ENCODE measurements at regions not wholly inside any gene's neighbourhood (a gene's known extent, or its start where the extent isn't known, plus 50 kb on each side); places are given as distances from the start of the nearest gene placed in this dataset.
"Not testable (repeated sequence)": the region's sequence is repeated elsewhere in the genome, so short reads cannot be mapped to it uniquely, and the experiment has no call there.

DNA sequence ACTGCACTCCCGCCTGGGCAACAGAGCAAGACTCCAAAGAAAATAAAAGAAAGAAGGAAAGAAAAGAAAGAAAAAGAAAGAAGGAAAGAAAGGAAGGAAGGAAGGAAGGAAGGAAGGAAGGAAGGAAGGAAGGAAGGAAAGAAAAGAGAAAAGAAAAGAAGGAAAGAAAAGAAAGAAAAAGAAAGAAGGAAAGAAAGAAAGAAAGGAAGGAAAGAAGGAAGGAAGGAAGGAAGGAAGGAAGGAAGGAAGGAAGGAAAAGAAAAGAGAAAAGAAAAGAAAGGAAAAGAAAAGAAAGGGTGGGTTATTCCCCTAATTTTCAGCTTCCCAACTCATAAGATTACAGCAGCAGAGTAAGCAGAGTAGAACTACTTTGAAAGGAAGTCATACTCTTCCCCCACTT lies 64.4 kb downstream of the TMEM200C start:
- ATAC-seq; H3K36me3 Mint-ChIP-seq (ENCODE audit: low read depth); H3K4me1 Mint-ChIP-seq; DNase-seq; H3K9me3 Mint-ChIP-seq; H3K27ac Mint-ChIP-seq; H3K4me3 Mint-ChIP-seq: not testable (repeated sequence)
- H3K27me3 Mint-ChIP-seq: peaks cover 13% of the 10 kb centered on the region

DNA sequence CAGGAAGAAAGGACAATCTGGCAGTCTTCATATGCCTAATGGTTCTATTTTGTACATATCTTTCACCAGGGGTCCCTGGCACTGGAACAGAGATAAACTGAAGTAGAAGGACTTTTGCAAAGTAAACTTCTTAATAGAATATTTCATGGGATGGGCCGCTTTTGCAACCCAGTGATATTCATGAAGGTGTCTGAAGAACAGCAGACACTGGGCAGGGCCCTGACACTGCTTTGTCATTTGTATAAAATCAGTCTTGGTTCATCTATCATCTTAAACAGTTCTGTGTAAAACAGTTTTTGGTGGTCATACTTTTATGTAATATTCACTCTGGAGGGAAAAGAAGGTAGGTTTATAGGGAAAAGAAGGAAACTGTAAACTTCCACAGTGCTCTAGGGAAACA lies 66.4 kb downstream of the TMEM200C start:
- Mint-ChIP-seq H3K36me3 (ENCODE audit: low read depth) (no peaks in the 10 kb centered on the region), H3K4me1 (no peaks in the 10 kb centered on the region), H3K9me3 (no peaks in the 10 kb centered on the region), H3K27ac (no peak overlapping the region), H3K4me3 (no peak overlapping the region), H3K27me3 (peaks cover 15% of the 10 kb centered on the region)
- ATAC-seq (no peak), DNase-seq (no peak)

GRCh38 chr18:5825663-5826062 lies 69.7 kb downstream of the TMEM200C start:
- Mint-ChIP-seq H3K4me1 (no peaks in the 10 kb centered on the region), H3K4me3 (no peak overlapping the region), H3K9me3 (no peaks in the 10 kb centered on the region), H3K27me3 (peaks cover 12% of the 10 kb centered on the region), H3K36me3 (ENCODE audit: low read depth) (no peaks in the 10 kb centered on the region), H3K27ac (no peak overlapping the region)
- DNase-seq (no peak), ATAC-seq (no peak)

- H3K27me3 Mint-ChIP-seq: peaks cover 12% of the 10 kb centered on the region
- no peak overlapping the region for H3K4me3 Mint-ChIP-seq
- DNase-seq: no peak
- H3K4me1 Mint-ChIP-seq: no peaks in the 10 kb centered on the region
- no peak for ATAC-seq
- no peaks in the 10 kb centered on the region for H3K36me3 Mint-ChIP-seq (ENCODE audit: low read depth)
- no peak overlapping the region for H3K27ac Mint-ChIP-seq
- H3K9me3 Mint-ChIP-seq: no peaks in the 10 kb centered on the region
These were observed 70.8 kb downstream of the TMEM200C start for GRCh38 chr18:5824370-5824984.

DNA sequence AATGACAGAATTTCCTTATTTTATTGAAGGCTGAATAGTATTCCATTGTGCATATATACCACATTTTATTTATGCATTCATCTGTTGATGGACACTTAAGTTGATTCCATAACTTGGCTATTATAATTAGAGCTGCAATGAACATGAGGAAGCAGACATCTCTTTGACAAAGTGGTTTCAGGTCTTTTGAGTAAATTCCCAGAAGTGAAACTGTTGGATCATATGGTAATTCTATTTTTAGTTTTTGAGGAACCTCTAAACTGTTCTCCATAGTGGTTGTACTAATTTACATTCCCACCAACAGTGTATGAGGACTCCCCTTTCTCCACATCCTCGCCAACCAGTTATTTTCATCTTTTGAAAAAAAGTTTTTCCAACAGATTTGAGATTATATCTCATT lies 77.5 kb downstream of the TMEM200C start:
- Mint-ChIP-seq H3K4me1 (no peaks in the 10 kb centered on the region), H3K4me3 (no peak overlapping the region), H3K27ac (no peak overlapping the region), H3K27me3 (peaks cover 2% of the 10 kb centered on the region), H3K36me3 (ENCODE audit: low read depth) (no peaks in the 10 kb centered on the region), H3K9me3 (no peaks in the 10 kb centered on the region)
- DNase-seq (no peak), ATAC-seq (no peak)

GRCh38 chr18:5806860-5807259 lies 88.5 kb downstream of the TMEM200C start:
- no peak overlapping the region for H3K27ac Mint-ChIP-seq
- H3K9me3 Mint-ChIP-seq: peaks cover 38% of the 10 kb centered on the region
- ATAC-seq: no peak
- H3K36me3 Mint-ChIP-seq (ENCODE audit: low read depth): no peaks in the 10 kb centered on the region
- no peaks in the 10 kb centered on the region for H3K4me1 Mint-ChIP-seq
- no peak overlapping the region for H3K4me3 Mint-ChIP-seq
- peaks cover 6% of the 10 kb centered on the region for H3K27me3 Mint-ChIP-seq
- no peak for DNase-seq

DNA sequence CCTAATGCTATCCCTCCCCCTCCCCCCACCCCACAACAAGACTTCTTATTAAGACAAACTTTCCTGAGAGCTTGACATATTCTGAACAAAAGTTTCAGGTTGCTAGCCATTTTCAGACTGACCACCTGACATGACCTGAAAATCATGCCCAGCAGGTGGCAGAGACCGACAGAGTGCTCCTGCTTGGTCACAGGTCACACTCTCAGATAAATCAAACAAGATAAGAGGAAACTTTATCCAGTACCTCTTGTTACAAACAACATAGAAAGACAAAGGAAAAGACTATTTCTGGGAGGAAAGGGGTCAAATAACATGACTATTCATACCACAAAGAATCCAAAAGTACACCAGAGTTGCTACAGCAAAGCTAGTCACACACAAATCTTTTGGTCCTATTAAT lies 107.4 kb downstream of the TMEM200C start:
- Mint-ChIP-seq H3K27me3 (no peaks in the 10 kb centered on the region), H3K36me3 (ENCODE audit: low read depth) (no peaks in the 10 kb centered on the region), H3K27ac (no peak overlapping the region), H3K4me1 (no peaks in the 10 kb centered on the region), H3K9me3 (peaks cover 11% of the 10 kb centered on the region), H3K4me3 (no peak overlapping the region)
- ATAC-seq: no peak
- DNase-seq: no peak

DNA sequence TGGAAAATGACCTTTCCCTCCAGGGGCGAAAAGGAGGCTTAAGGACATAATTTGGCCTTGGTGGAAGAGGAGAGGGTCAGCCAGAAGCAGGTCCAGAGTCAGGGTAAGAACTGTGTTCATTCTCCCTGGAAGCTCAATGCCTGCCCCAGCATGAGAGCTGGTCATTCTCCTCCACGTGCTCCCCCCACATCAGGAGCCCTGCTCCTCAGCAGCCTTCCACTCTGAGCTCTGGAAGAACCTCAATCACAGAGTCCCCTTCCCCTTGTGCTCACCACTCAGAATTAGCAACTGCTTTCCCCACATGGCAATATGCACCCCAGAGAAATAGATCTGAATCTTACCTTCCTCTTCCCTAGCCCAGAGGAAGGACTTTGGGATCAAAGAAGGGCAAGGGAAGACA lies 115.4 kb downstream of the TMEM200C start:
- Mint-ChIP-seq H3K36me3 (ENCODE audit: low read depth) (no peaks in the 10 kb centered on the region), H3K27ac (no peak overlapping the region), H3K4me3 (no peak overlapping the region), H3K27me3 (no peaks in the 10 kb centered on the region), H3K9me3 (no peaks in the 10 kb centered on the region), H3K4me1 (no peaks in the 10 kb centered on the region)
- ATAC-seq (no peak), DNase-seq (no peak)

DNA sequence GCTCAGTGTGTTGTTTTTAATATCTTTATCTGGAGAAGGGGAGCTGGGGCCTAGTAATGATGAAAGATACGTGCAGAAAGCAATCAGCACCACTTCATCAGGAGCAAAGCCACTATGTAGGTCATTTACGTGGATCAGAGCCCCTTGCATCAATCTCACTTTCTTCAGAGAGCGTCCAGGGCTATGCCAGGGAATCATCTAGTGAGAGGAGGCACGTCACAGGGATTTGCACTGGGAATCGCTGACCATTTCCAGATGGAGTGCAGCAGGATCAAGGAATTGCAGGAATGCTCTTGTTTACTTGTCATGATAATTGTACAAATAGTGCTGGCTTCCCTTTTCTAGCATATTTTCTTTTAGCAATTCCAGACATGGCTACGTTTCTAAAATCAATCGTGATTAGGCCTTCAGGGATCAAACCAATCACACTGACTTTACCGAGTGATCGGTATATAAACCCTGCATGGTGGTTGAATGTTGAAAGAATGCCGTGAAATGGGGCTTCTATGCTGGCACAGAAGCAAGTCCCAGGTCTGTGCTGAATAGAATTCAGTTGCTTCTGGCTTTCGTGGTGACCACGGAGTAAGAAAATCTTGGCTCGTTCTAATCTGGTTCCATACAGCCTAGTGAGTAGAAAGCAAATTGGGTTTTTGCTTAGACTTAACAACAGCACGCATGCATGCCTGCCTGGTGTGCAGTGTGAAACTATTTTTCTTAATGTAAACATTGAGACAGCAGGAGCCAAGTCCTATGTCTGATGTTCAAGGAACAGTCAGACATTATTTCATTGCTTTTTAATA lies 122.8 kb downstream of the TMEM200C start:
- DNase-seq (no peak), ATAC-seq (no peak)
- H3K27ac Mint-ChIP-seq: no peak overlapping the region
- no peaks in the 10 kb centered on the region for H3K36me3 Mint-ChIP-seq (ENCODE audit: low read depth)
- H3K9me3 Mint-ChIP-seq: no peaks in the 10 kb centered on the region
- H3K4me1 Mint-ChIP-seq: no peaks in the 10 kb centered on the region
- no peak overlapping the region for H3K4me3 Mint-ChIP-seq
- no peaks in the 10 kb centered on the region for H3K27me3 Mint-ChIP-seq

DNA sequence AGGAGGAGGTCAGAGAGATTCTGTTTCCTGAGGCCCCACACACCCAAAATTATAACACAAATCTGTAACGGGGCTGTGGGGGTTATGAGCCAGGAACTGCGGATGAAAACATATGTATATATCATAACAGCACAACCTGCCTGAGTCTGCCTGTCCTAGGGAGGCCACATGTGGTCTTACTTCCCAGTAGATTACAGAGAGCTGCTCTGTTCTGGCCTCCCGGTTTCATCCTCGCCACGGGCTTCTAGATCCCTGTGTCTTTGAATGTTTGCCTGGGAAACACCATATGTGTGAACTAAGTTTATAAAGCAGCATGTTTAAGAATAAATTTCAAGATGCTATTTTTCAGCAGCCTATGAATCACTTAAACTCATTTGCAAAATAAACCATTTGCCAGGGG lies 124.0 kb downstream of the TMEM200C start:
- Mint-ChIP-seq H3K27me3 (no peaks in the 10 kb centered on the region), H3K36me3 (ENCODE audit: low read depth) (no peaks in the 10 kb centered on the region), H3K4me3 (no peak overlapping the region), H3K4me1 (no peaks in the 10 kb centered on the region), H3K9me3 (no peaks in the 10 kb centered on the region), H3K27ac (no peak overlapping the region)
- ATAC-seq (no peak), DNase-seq (no peak)

- no peak overlapping the region for H3K27ac Mint-ChIP-seq
- H3K4me3 Mint-ChIP-seq: no peak overlapping the region
- DNase-seq (no peak), ATAC-seq (no peak)
- no peaks in the 10 kb centered on the region for H3K4me1 Mint-ChIP-seq
- H3K36me3 Mint-ChIP-seq (ENCODE audit: low read depth): no peaks in the 10 kb centered on the region
- no peaks in the 10 kb centered on the region for H3K27me3 Mint-ChIP-seq
- H3K9me3 Mint-ChIP-seq: no peaks in the 10 kb centered on the region
These were observed 125.1 kb downstream of the TMEM200C start for GRCh38 chr18:5770176-5770575.

DNA sequence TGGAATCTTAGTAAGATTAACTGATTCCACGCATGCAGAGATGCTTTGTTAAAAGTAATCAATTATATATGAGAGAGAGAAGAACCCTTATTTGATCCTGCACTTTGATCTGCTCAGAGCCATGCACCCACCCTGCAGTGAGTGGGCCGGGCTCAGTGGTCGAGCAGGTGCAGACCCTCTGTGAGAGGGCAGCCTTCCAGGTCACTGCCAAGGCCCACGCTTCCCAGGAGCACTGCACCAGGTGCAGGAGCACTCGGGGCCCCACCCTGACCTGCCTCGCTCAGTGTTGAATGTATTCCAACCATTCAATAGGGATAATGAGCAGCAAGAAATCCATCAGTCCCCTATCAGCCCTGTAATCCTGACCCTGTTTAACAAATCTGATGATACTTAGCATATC lies 126.9 kb downstream of the TMEM200C start:
- Mint-ChIP-seq H3K27me3 (no peaks in the 10 kb centered on the region), H3K9me3 (no peaks in the 10 kb centered on the region), H3K36me3 (ENCODE audit: low read depth) (no peaks in the 10 kb centered on the region), H3K4me3 (no peak overlapping the region), H3K4me1 (no peaks in the 10 kb centered on the region), H3K27ac (no peak overlapping the region)
- DNase-seq: no peak
- ATAC-seq: no peak

DNA sequence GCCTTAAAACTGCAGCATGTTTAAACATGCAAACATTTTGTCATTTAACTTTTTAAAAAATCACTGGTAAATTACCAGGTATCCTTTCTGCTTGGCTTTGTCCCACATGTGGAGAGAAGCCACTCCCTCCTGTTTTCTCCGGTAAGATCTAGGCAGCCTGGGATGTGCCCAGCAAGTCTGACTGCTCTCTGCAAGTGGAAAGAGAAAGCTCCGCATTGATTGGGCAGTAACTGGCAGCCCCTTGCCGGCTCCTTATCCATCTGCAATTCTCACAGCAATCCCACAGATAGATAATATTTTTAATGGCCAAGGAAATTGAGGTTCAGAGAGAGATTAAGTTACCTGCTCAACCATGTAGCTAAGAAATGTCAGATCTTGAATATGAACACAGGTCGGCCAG lies 136.1 kb downstream of the TMEM200C start:
- no peak for DNase-seq
- Mint-ChIP-seq H3K27me3 (peaks cover 11% of the 10 kb centered on the region), H3K9me3 (no peaks in the 10 kb centered on the region), H3K4me3 (no peak overlapping the region), H3K27ac (no peak overlapping the region), H3K36me3 (ENCODE audit: low read depth) (no peaks in the 10 kb centered on the region), H3K4me1 (no peaks in the 10 kb centered on the region)
- ATAC-seq: no peak

DNA sequence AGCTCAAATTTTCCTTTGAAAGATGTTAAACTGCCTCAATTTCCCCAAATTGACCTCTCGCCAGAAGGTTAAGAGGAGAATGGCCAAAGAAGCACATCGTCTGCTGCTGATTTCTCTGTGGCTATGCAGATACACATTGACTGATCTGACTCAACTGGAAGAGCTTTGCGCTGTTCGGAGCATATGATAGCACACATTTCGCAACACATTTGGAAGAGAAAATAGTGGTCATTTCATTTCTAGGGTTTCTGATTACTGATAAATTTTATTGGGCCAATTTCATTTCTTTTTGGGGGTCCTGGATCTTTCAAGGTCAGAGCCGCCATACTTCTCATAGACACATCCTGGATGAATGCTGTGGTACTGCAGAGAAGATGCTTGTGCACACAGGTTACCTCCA lies 138.5 kb downstream of the TMEM200C start:
- H3K36me3 Mint-ChIP-seq (ENCODE audit: low read depth): no peaks in the 10 kb centered on the region
- DNase-seq (no peak), ATAC-seq (no peak)
- no peak overlapping the region for H3K4me3 Mint-ChIP-seq
- no peaks in the 10 kb centered on the region for H3K9me3 Mint-ChIP-seq
- no peak overlapping the region for H3K27ac Mint-ChIP-seq
- peaks cover 11% of the 10 kb centered on the region for H3K27me3 Mint-ChIP-seq
- H3K4me1 Mint-ChIP-seq: no peaks in the 10 kb centered on the region

DNA sequence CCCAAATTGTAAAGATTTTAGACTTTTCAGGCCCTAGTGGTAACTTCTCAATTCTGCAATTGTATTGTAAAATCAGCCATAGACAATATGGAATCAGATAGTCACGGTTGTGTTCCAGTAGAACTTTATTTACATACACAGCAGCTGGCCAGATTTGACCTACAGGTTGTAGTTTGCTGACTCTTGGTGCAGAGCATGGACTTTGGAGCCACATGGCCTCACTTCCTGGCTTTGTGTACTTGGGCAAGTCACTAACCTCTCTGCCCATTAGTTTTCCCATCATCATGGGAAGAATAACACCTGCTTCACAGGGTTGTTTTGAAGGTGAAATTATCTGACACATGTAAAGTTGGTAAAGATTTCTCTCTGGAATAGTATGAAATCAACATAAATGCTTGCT lies 147.6 kb downstream of the TMEM200C start:
- no peak overlapping the region for H3K4me3 Mint-ChIP-seq
- peaks cover 8% of the 10 kb centered on the region for H3K9me3 Mint-ChIP-seq
- DNase-seq (no peak), ATAC-seq (no peak)
- H3K4me1 Mint-ChIP-seq: no peaks in the 10 kb centered on the region
- no peaks in the 10 kb centered on the region for H3K27me3 Mint-ChIP-seq
- no peaks in the 10 kb centered on the region for H3K36me3 Mint-ChIP-seq (ENCODE audit: low read depth)
- no peak overlapping the region for H3K27ac Mint-ChIP-seq
